Lower lobe of right lung (tissue), 2 donors: ENCODE measurements at regions not wholly inside any gene's neighbourhood (a gene's known extent, or its start where the extent isn't known, plus 50 kb on each side); places are given as distances from the start of the nearest gene placed in this dataset.

Source experiments
- ATAC-seq, 2 donors: fragments of 200-7000 bp; cut with Tn5 transposase; one replicate each; pipeline ENCODE4 v1.9.1; 2020 to 2022; ENCODE audit warnings: mild to moderate bottlenecking in 2 of 2, moderate library complexity in 2 of 2
- DNase-seq: peaks from one replicate; pipeline ENCODE4 v3.0.0-alpha.2; 2020
- H3K27ac ChIP-seq: fragments of 200-600 bp; one replicate; pipeline ENCODE4 v1.8.0; 2022
- H3K27me3 ChIP-seq: fragments of 200-600 bp; one replicate; pipeline ENCODE4 v1.8.0; 2022; ENCODE audit warnings: low read depth
- H3K36me3 ChIP-seq: fragments of 200-600 bp; one replicate; pipeline ENCODE4 v1.8.0; 2022; ENCODE audit warnings: mild to moderate bottlenecking
- H3K4me1 ChIP-seq: fragments of 200-600 bp; one replicate; pipeline ENCODE4 v1.8.0; 2022
- H3K4me3 ChIP-seq: fragments of 200-600 bp; one replicate; pipeline ENCODE4 v1.8.0; 2022; ENCODE audit warnings: mild to moderate bottlenecking
- H3K9me3 ChIP-seq: fragments of 200-600 bp; one replicate; pipeline ENCODE4 v1.8.0; 2022
- intact Hi-C: fragments of 100-400 bp; cut with DNase I; formaldehyde crosslinking; loops from one replicate; pipeline ENCODE4 v1.11.0; 2022
- TF ChIP-seq, protein P1 (sequence below): fragments of 200-600 bp; IDR thresholded peaks from one replicate; pipeline ENCODE4 v1.8.0; 2022; ENCODE audit warnings: antibody characterized with exemption, mild to moderate bottlenecking
- donor health status: DM: no; HTN: yes; CAD: no; lungs with severe emphysema.

DNA sequence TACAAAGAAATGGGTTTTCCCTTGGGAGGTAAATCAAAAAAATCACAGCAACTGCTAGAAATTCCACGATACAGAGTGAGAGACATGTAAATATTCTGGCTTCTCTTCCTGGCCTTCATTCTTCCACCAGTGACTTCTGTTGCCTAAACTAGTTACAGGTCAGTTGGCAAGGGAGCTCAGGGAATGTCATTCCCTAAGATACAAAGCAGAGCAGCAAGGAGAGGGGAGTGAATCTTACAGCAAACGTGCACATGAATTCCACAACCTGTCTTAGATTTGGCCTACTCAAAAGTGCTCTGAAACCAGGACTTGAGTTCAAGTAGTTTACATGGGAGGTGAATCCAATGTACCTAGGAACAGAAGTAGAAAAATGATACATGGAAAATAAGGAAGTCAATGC, 445.3 kb upstream of the LRRC7 start:
- intact Hi-C loops: no loop called here
- ATAC-seq (no peak), DNase-seq (no peak)
- Histone ChIP-seq H3K9me3 (no peaks in the 10 kb centered on the region), H3K36me3 (no peaks in the 10 kb centered on the region), H3K4me3 (no peak overlapping the region), H3K27ac (no peak overlapping the region), H3K27me3 (no peaks in the 10 kb centered on the region), H3K4me1 (no peaks in the 10 kb centered on the region)
- TF ChIP-seq, protein P1, sequence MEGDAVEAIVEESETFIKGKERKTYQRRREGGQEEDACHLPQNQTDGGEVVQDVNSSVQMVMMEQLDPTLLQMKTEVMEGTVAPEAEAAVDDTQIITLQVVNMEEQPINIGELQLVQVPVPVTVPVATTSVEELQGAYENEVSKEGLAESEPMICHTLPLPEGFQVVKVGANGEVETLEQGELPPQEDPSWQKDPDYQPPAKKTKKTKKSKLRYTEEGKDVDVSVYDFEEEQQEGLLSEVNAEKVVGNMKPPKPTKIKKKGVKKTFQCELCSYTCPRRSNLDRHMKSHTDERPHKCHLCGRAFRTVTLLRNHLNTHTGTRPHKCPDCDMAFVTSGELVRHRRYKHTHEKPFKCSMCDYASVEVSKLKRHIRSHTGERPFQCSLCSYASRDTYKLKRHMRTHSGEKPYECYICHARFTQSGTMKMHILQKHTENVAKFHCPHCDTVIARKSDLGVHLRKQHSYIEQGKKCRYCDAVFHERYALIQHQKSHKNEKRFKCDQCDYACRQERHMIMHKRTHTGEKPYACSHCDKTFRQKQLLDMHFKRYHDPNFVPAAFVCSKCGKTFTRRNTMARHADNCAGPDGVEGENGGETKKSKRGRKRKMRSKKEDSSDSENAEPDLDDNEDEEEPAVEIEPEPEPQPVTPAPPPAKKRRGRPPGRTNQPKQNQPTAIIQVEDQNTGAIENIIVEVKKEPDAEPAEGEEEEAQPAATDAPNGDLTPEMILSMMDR: no peak

DNA sequence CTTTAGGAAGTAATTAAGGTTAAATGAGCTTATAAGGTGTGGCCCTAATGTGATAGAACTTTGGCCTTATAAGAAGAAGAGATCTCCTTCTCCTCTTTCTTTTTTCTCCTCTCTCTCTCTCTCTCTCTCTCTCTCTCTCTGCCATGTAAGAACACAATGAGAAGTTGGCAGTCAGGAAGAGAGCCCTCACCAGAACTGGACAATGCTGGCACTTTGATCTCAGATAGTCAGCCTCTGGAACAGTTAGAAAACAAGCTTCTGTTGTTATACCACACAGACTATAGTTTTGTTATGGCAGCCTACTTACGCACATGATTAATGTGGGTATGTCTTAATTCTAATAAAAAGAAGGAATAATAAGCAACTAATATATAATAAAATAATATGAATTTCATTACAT, 444.2 kb upstream of the LRRC7 start:
- Histone ChIP-seq H3K27me3 (no peaks in the 10 kb centered on the region), H3K4me3 (no peak overlapping the region), H3K9me3 (no peaks in the 10 kb centered on the region), H3K27ac (no peak overlapping the region), H3K4me1 (no peaks in the 10 kb centered on the region), H3K36me3 (no peaks in the 10 kb centered on the region)
- TF ChIP-seq, protein P1: no peak
- ATAC-seq (no peak), DNase-seq (no peak)
- intact Hi-C loops: no loop called here

DNA sequence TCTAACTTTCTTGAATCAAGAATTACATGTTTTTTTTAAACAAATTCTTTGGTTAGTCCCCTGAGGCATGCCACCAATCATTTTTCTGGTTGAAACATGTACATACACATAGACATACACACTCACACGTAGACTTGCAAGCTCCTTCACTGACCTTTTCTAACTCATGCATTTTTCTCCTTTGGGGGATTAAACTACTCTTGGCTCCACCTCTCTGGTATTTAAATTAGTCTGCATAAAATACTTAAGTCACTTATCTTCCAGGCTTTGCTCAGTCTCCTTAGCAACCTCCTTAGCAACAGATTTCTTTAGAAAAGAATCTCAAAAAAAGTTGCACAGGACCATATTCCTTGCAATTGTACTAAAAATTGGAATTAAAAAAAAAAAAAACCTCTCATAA, 440.9 kb upstream of the LRRC7 start:
- Histone ChIP-seq H3K27ac (no peak overlapping the region), H3K27me3 (no peaks in the 10 kb centered on the region), H3K4me1 (no peaks in the 10 kb centered on the region), H3K9me3 (no peaks in the 10 kb centered on the region), H3K36me3 (no peaks in the 10 kb centered on the region), H3K4me3 (no peak overlapping the region)
- ATAC-seq: no peak
- TF ChIP-seq, protein P1: no peak
- intact Hi-C loops: no loop called here
- DNase-seq: no peak

- no peak for ATAC-seq
These were observed 439.5 kb upstream of the LRRC7 start for GRCh38 chr1:69128204-69128603.

GRCh38 chr1:69129538-69129937, 438.2 kb upstream of the LRRC7 start:
- H3K36me3 ChIP-seq: no peaks in the 10 kb centered on the region
- no peak for ATAC-seq
- DNase-seq: no peak
- intact Hi-C loops: no loop called here
- H3K27me3 ChIP-seq: no peaks in the 10 kb centered on the region
- H3K27ac ChIP-seq: no peak overlapping the region
- H3K9me3 ChIP-seq: no peaks in the 10 kb centered on the region
- H3K4me3 ChIP-seq: no peak overlapping the region
- TF ChIP-seq, protein P1: no peak
- H3K4me1 ChIP-seq: no peaks in the 10 kb centered on the region

More at GRCh38 chr1:69128204-69128603, 439.5 kb upstream of the LRRC7 start:
- TF ChIP-seq, protein P1: no peak
- Histone ChIP-seq H3K27me3 (no peaks in the 10 kb centered on the region), H3K36me3 (no peaks in the 10 kb centered on the region), H3K9me3 (no peaks in the 10 kb centered on the region), H3K4me3 (no peak overlapping the region), H3K27ac (no peak overlapping the region), H3K4me1 (no peaks in the 10 kb centered on the region)
- intact Hi-C loops: no loop called here
- no peak for DNase-seq

GRCh38 chr1:69138172-69138571, 429.6 kb upstream of the LRRC7 start:
- H3K27ac ChIP-seq: no peak overlapping the region
- no peaks in the 10 kb centered on the region for H3K36me3 ChIP-seq
- H3K27me3 ChIP-seq: no peaks in the 10 kb centered on the region
- TF ChIP-seq, protein P1: no peak
- DNase-seq (no peak), ATAC-seq (no peak)
- H3K4me3 ChIP-seq: no peak overlapping the region
- H3K9me3 ChIP-seq: peaks cover 11% of the 10 kb centered on the region
- no peaks in the 10 kb centered on the region for H3K4me1 ChIP-seq
- intact Hi-C loops: no loop called here
